ENCODE measurements at regions not wholly inside any gene's neighbourhood (a gene's known extent, or its start where the extent isn't known, plus 50 kb on each side); places are given as distances from the start of the nearest gene placed in this dataset.

DNA sequence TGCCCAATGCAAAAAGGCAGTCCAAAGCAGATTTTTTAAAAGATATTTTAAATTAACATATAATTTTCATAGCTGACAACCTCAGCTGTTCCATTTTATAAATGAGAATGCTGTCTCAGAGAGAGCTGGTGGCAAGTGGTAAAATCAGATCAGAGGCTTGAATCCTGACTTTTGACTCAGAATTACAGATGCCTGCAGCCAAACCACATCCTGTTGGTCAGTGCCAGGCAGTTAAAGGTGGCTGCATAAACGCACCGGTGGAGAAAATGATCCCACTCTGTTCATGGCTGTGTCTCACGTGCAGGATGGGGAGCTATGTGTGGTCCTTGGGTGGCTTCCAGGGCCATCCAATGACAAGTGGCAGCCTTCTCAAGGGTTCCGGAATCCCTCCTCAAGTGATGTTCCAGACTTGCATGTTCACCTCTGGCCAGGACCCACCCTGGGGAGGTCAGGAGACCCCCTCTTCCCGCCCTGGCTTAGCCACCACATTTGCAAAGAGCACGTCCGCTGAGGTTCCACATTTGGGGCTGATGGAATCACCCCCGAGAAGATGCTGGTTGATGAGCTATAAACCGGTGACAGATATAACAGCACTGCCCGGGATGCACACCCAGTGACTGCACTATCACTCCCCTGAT lies 155.5 kb downstream of the SHANK2 start:
- Histone ChIP-seq H3K9me3 (no peaks in the 10 kb centered on the region), H3K4me3 (no peak overlapping the region), H3K27ac (no peak overlapping the region), H3K4me1 (no peaks in the 10 kb centered on the region), H3K27me3 (no peaks in the 10 kb centered on the region), H3K36me3 (no peaks in the 10 kb centered on the region)
- intact Hi-C loops (cut with DNase I) = no loop called here
- DNase-seq (ENCODE audit: extremely low spot score in 2 of 2) = no peak
- TF ChIP-seq POLR2AphosphoS5 (IDR thresholded peaks at IDR 0.05; ENCODE audit: insufficient read depth in 1 of 2, low read depth in 1 of 2) (no peak), POLR2A (IDR thresholded peaks at IDR 0.05) (no peak)
- TF ChIP-seq, protein P1, sequence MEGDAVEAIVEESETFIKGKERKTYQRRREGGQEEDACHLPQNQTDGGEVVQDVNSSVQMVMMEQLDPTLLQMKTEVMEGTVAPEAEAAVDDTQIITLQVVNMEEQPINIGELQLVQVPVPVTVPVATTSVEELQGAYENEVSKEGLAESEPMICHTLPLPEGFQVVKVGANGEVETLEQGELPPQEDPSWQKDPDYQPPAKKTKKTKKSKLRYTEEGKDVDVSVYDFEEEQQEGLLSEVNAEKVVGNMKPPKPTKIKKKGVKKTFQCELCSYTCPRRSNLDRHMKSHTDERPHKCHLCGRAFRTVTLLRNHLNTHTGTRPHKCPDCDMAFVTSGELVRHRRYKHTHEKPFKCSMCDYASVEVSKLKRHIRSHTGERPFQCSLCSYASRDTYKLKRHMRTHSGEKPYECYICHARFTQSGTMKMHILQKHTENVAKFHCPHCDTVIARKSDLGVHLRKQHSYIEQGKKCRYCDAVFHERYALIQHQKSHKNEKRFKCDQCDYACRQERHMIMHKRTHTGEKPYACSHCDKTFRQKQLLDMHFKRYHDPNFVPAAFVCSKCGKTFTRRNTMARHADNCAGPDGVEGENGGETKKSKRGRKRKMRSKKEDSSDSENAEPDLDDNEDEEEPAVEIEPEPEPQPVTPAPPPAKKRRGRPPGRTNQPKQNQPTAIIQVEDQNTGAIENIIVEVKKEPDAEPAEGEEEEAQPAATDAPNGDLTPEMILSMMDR (IDR thresholded peaks at IDR 0.05) = no peak

DNA sequence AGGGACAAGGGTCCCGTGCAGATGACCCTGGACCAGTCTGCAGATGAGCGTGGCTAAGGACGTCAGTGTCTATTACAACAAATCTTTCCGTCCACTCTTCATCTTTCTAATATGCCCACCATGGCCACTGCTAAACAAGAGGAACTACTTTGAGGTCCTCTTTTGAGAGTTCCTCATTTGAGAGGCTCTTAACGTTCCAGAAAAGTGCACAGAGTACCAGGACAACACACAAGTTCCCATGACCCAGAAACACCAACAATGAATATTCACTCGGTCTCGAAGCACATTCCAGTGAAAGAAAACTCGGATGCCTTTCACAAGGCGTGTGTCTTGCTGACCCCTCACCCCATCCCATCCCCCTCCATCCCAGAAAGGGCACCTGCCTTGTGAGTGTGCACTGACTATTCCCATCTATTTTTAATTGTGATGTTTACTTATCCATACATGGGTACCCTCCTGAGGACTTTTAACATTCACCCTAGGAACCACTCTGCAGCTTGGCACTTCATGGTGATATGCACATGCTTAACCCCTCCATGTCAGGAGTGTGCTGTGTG lies 157.0 kb downstream of the SHANK2 start:
- no peak for DNase-seq (ENCODE audit: extremely low spot score in 2 of 2)
- intact Hi-C loops (cut with DNase I) = no loop called here
- Histone ChIP-seq H3K4me1 (no peaks in the 10 kb centered on the region), H3K4me3 (no peak overlapping the region), H3K36me3 (no peaks in the 10 kb centered on the region), H3K27me3 (no peaks in the 10 kb centered on the region), H3K9me3 (no peaks in the 10 kb centered on the region), H3K27ac (no peak overlapping the region)
- TF ChIP-seq POLR2A (IDR thresholded peaks at IDR 0.05) (no peak), POLR2AphosphoS5 (IDR thresholded peaks at IDR 0.05; ENCODE audit: insufficient read depth in 1 of 2, low read depth in 1 of 2) (no peak)
- TF ChIP-seq, protein P1 (IDR thresholded peaks at IDR 0.05) = no peak

DNA sequence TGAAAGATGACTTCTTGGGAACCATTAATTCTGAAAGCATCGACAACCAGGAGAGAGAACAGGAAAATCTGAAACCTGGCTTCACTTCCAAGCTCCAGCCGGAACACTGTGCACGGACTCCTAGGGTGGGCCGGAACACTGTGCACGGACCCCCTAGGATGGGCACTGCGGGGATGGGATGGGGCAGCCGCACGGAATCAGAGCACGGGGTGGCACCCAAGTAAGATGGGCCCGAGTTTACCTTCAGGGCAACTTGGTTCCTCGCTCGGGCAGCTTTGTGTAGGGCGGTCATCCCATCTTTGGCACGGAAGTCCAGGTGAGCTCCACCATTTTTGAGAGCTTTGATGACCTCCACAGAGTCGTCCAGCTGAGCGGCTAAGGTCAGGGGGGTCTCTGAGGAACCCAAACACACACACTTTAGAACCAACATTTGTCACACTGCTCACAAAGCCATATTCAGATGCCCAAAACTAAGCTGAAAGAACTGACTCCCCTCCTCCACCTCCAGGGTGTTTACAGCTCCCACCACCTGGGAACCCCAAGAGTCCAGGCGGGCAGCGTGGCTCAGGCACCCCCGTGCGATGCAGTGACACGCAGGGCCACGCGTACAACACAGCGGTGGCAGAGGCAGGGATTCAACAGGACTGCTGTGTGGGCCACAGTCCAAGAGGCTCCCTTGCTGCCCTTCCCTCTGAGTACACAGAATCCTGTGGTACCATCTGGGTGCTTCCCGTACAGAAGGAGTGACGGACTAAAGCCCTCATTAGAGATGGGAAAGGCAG lies 157.9 kb downstream of the SHANK2 start:
- no peak for DNase-seq (ENCODE audit: extremely low spot score in 2 of 2)
- H3K27ac ChIP-seq = no peak overlapping the region
- H3K27me3 ChIP-seq = no peaks in the 10 kb centered on the region
- no peaks in the 10 kb centered on the region for H3K4me1 ChIP-seq
- no peak overlapping the region for H3K4me3 ChIP-seq
- intact Hi-C loops (cut with DNase I) = no loop called here
- no peaks in the 10 kb centered on the region for H3K9me3 ChIP-seq
- no peak for TF ChIP-seq POLR2AphosphoS5 (IDR thresholded peaks at IDR 0.05; ENCODE audit: insufficient read depth in 1 of 2, low read depth in 1 of 2)
- TF ChIP-seq POLR2A (IDR thresholded peaks at IDR 0.05) = no peak
- TF ChIP-seq, protein P1 (IDR thresholded peaks at IDR 0.05) = no peak
- H3K36me3 ChIP-seq = no peaks in the 10 kb centered on the region

DNA sequence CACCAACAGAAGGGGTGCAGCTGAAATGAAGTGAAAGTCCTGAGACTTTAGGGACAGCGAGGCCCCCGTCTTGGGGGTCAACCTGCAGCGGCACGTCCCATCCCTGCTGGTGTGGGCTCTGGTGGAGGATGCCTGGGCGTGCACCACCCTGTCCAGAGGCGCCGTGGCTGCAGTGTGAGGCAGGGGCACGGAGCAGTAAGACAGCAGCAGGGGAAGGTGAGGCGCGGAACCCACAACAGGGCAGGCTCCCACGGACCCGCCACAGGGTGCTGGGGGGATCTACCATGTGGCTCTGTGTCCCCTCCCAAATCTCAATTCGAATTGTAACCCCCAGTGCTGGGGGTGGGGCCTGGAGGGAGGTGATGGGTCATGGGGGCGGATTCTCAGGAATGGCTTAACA lies 158.6 kb downstream of the SHANK2 start:
- DNase-seq (ENCODE audit: extremely low spot score in 2 of 2) = no peak
- H3K36me3 ChIP-seq = no peaks in the 10 kb centered on the region
- H3K9me3 ChIP-seq = no peaks in the 10 kb centered on the region
- H3K27me3 ChIP-seq = no peaks in the 10 kb centered on the region
- intact Hi-C loops (cut with DNase I) = no loop called here
- TF ChIP-seq POLR2AphosphoS5 (IDR thresholded peaks at IDR 0.05; ENCODE audit: insufficient read depth in 1 of 2, low read depth in 1 of 2) (no peak), POLR2A (IDR thresholded peaks at IDR 0.05) (no peak)
- TF ChIP-seq, protein P1 (IDR thresholded peaks at IDR 0.05) = no peak
- no peaks in the 10 kb centered on the region for H3K4me1 ChIP-seq
- no peak overlapping the region for H3K27ac ChIP-seq
- H3K4me3 ChIP-seq = no peak overlapping the region
